ENCODE measurements at regions not wholly inside any gene's neighbourhood (a gene's known extent, or its start where the extent isn't known, plus 50 kb on each side); places are given as distances from the start of the nearest gene placed in this dataset.

DNA sequence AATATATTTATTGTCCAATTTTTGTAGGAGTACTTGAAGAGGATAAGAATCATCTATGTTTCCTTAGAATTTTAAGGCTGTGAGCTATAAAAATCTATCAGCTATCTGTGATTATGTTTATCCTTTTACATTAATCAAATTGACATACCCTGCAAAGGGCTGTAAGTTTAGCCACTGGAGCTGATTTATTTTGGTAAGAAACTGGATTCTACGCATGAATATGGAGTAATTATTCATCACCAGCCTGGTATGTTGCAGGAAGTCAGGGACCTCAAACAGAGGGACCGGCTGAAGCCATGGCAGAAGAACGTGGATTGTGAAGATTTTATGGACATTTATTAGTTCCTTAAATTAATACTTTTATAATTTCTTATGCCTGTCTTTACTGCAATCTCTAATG is 696.9 kb downstream of the DNAJB9 start:
- Histone ChIP-seq H3K27ac (replicated peaks in 1 of 4) (no peak overlapping the region), H3K36me3 (no peaks in the 10 kb centered on the region), H3K27me3 (no peaks in the 10 kb centered on the region), H3K9me3 (peaks cover 0 to 7% (median 0%) of the 10 kb centered on the region in 4 donors), H3K4me1 (no peaks in the 10 kb centered on the region), H3K4me3 (no peak overlapping the region)
- DNase-seq (ENCODE audit: extremely low spot score): no peak
- TF ChIP-seq POLR2A (IDR thresholded peaks at IDR 0.05; ENCODE audit: low read depth): no peak
- TF ChIP-seq EP300 (IDR thresholded peaks at IDR 0.05): no peak
- no peak for TF ChIP-seq POLR2AphosphoS5 (IDR thresholded peaks at IDR 0.05)
- TF ChIP-seq, protein P1, sequence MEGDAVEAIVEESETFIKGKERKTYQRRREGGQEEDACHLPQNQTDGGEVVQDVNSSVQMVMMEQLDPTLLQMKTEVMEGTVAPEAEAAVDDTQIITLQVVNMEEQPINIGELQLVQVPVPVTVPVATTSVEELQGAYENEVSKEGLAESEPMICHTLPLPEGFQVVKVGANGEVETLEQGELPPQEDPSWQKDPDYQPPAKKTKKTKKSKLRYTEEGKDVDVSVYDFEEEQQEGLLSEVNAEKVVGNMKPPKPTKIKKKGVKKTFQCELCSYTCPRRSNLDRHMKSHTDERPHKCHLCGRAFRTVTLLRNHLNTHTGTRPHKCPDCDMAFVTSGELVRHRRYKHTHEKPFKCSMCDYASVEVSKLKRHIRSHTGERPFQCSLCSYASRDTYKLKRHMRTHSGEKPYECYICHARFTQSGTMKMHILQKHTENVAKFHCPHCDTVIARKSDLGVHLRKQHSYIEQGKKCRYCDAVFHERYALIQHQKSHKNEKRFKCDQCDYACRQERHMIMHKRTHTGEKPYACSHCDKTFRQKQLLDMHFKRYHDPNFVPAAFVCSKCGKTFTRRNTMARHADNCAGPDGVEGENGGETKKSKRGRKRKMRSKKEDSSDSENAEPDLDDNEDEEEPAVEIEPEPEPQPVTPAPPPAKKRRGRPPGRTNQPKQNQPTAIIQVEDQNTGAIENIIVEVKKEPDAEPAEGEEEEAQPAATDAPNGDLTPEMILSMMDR (IDR thresholded peaks at IDR 0.05): no peak
- intact Hi-C loops (cut with DNase I): no loop called here
- WGBS: 65% methylated on average over 3 of the region's 3 CpGs

DNA sequence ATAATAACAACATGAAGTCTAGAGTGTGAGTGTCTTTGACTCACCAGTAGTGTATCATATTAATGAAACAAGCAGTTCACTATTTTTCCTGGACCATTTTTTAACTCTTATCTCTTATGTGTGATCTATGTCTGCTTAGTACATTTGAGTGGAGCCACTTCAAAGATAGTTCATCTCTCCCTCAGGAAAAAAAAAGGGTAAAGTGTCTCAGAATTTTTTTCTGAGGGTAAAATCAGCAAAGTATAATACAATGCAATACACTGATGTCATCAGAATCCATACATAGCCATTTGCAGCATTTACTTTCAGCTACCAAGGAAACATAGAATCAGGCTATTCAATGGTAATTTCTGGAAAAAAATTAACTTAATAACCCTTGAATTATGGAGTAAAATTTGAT is 706.7 kb downstream of the DNAJB9 start:
- TF ChIP-seq POLR2A (IDR thresholded peaks at IDR 0.05; ENCODE audit: low read depth) (no peak), EP300 (IDR thresholded peaks at IDR 0.05) (no peak), POLR2AphosphoS5 (IDR thresholded peaks at IDR 0.05) (no peak)
- TF ChIP-seq, protein P1 (IDR thresholded peaks at IDR 0.05): no peak
- intact Hi-C loops (cut with DNase I): no loop called here

DNA sequence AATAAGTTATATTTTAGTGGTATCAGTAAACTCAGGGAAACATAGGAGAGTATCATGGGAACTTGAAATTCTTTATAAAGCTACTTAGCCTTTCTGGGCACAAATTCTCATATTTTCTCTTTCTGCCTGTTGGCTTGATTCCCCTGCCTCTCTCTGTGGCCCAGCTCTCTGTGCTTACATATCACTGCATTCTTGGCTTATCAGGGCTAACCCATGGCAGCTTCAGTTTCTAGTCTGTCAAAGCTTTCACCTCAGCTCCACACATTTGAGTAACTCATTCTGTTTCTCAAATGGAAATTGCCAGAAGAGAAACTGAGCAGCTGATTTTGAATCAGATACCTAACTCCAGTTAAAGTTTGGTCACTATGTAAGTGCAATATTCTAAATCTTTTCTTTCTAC is 713.1 kb downstream of the DNAJB9 start:
- H3K27ac ChIP-seq (replicated peaks in 1 of 4): no peak overlapping the region
- intact Hi-C loops (cut with DNase I): no loop called here
- no peaks in the 10 kb centered on the region for H3K4me1 ChIP-seq
- H3K9me3 ChIP-seq: peaks cover 0 to 9% (median 3%) of the 10 kb centered on the region in 4 donors
- no peaks in the 10 kb centered on the region for H3K36me3 ChIP-seq
- H3K27me3 ChIP-seq: no peaks in the 10 kb centered on the region
- DNase-seq (ENCODE audit: extremely low spot score): no peak
- no peak overlapping the region for H3K4me3 ChIP-seq
- no peak for TF ChIP-seq POLR2A (IDR thresholded peaks at IDR 0.05; ENCODE audit: low read depth)
- TF ChIP-seq, protein P1 (IDR thresholded peaks at IDR 0.05): no peak
- TF ChIP-seq EP300 (IDR thresholded peaks at IDR 0.05): no peak
- TF ChIP-seq POLR2AphosphoS5 (IDR thresholded peaks at IDR 0.05): no peak

More for the DNA sequence above, 706.7 kb downstream of the DNAJB9 start:
- no peak for DNase-seq (ENCODE audit: extremely low spot score)
- H3K4me1 ChIP-seq: no peaks in the 10 kb centered on the region
- H3K36me3 ChIP-seq: no peaks in the 10 kb centered on the region
- H3K9me3 ChIP-seq: peaks cover 0 to 5% (median 0%) of the 10 kb centered on the region in 4 donors
- H3K27me3 ChIP-seq: no peaks in the 10 kb centered on the region
- no peak overlapping the region for H3K4me3 ChIP-seq
- no peak overlapping the region for H3K27ac ChIP-seq (replicated peaks in 1 of 4)

GRCh38 chr7:109284943-109285342 is 715.3 kb downstream of the DNAJB9 start:
- Histone ChIP-seq H3K36me3 (no peaks in the 10 kb centered on the region), H3K4me1 (no peaks in the 10 kb centered on the region), H3K9me3 (peaks cover 0 to 9% (median 3%) of the 10 kb centered on the region in 4 donors), H3K27ac (replicated peaks in 1 of 4) (no peak overlapping the region), H3K27me3 (no peaks in the 10 kb centered on the region), H3K4me3 (no peak overlapping the region)
- 59% methylated on average over 1 of the region's 1 CpG for WGBS
- DNase-seq (ENCODE audit: extremely low spot score): no peak
- intact Hi-C loops (cut with DNase I): no loop called here
- TF ChIP-seq, protein P1 (IDR thresholded peaks at IDR 0.05): no peak
- TF ChIP-seq POLR2A (IDR thresholded peaks at IDR 0.05; ENCODE audit: low read depth): no peak
- TF ChIP-seq EP300 (IDR thresholded peaks at IDR 0.05): no peak
- TF ChIP-seq POLR2AphosphoS5 (IDR thresholded peaks at IDR 0.05): no peak

- no peak for DNase-seq (ENCODE audit: extremely low spot score)
- no peaks in the 10 kb centered on the region for H3K27me3 ChIP-seq
- no peaks in the 10 kb centered on the region for H3K36me3 ChIP-seq
- TF ChIP-seq POLR2AphosphoS5 (IDR thresholded peaks at IDR 0.05) (no peak), POLR2A (IDR thresholded peaks at IDR 0.05; ENCODE audit: low read depth) (no peak), EP300 (IDR thresholded peaks at IDR 0.05) (no peak)
- TF ChIP-seq, protein P1 (IDR thresholded peaks at IDR 0.05): no peak
- 54% methylated on average over 2 of the region's 2 CpGs for WGBS
- intact Hi-C loops (cut with DNase I): no loop called here
- H3K4me1 ChIP-seq: no peaks in the 10 kb centered on the region
- H3K27ac ChIP-seq (replicated peaks in 1 of 4): no peak overlapping the region
- H3K9me3 ChIP-seq: peaks cover 0 to 5% (median 0%) of the 10 kb centered on the region in 4 donors
- no peak overlapping the region for H3K4me3 ChIP-seq
These were observed 725.5 kb downstream of the DNAJB9 start for GRCh38 chr7:109295158-109295557.

All from esophagus muscularis mucosa (tissue), 4 donors.